Tibial nerve (tissue), 4 donors: ENCODE measurements at regions not wholly inside any gene's neighbourhood (a gene's known extent, or its start where the extent isn't known, plus 50 kb on each side); places are given as distances from the start of the nearest gene placed in this dataset.

Experiments used
- CTCF ChIP-seq, 5 experiments: fragments of 200-600 bp in 3 of 5; fragments of 450-650 bp in 2 of 5; sonication (generic) in 3 of 5; IDR thresholded peaks; one replicate each; pipeline ENCODE4 v1.5.1; 2016 to 2019; ENCODE audit warnings: antibody characterized with exemption in 5 of 5, mild to moderate bottlenecking in 3 of 5, moderate library complexity in 2 of 5
- EP300 ChIP-seq, 2 donors: sonication (generic); formaldehyde crosslinking; IDR thresholded peaks; one replicate each; pipeline ENCODE4 v1.6.1; 2017; ENCODE audit warnings: antibody characterized with exemption in 2 of 2, mild to moderate bottlenecking in 1 of 2

- no peak for TF ChIP-seq CTCF (IDR thresholded peaks at IDR 0.05)
- TF ChIP-seq EP300 (IDR thresholded peaks at IDR 0.05): no peak
Measured at GRCh38 chr4:132085105-132085504, 1064.0 kb upstream of the PCDH10 start.
